Spinal cord (tissue), 10 donors: ENCODE measurements at regions not wholly inside any gene's neighbourhood (a gene's known extent, or its start where the extent isn't known, plus 50 kb on each side); places are given as distances from the start of the nearest gene placed in this dataset. TPM values are rescaled to one million over a fixed set of nuclear protein-coding genes. Genes with fewer than 3 reads are reported as not detected.

Experiments
- DNase-seq, 6 donors: peaks; one replicate each; pipeline versions ENCODE4 v3.0.0 to v3.0.0-alpha.2; 2013 to 2015; ENCODE audit warnings: low spot score in 6 of 6, low read depth in 4 of 6
- H3K27ac ChIP-seq: one replicate; pipeline ENCODE4 v1.5.1; 2013; ENCODE audit warnings: low read depth, low read length, control low read depth
- H3K27me3 ChIP-seq: one replicate; pipeline ENCODE4 v1.6.1; 2013; ENCODE audit warnings: low read length; ENCODE audit not compliant: control insufficient read depth, insufficient read depth
- H3K36me3 ChIP-seq: one replicate; pipeline ENCODE4 v1.6.1; 2013; ENCODE audit warnings: low read length; ENCODE audit not compliant: control insufficient read depth, insufficient read depth
- H3K4me1 ChIP-seq: one replicate; pipeline ENCODE4 v1.6.1; 2013; ENCODE audit warnings: low read length; ENCODE audit not compliant: control insufficient read depth, insufficient read depth
- H3K4me3 ChIP-seq: one replicate; pipeline ENCODE4 v1.5.1; 2013; ENCODE audit warnings: low read depth, low read length, control low read depth
- H3K9me3 ChIP-seq: one replicate; pipeline ENCODE4 v1.6.1; 2013; ENCODE audit warnings: low read length; ENCODE audit not compliant: control insufficient read depth, insufficient read depth
- WGBS: methylation state at CpG from one replicate; pipeline ENCODE4 v1.1.5; 2013; ENCODE audit warnings: missing lambda C conversion rate; ENCODE audit not compliant: insufficient coverage; 5-methylcytosine and 5-hydroxymethylcytosine counted together
- small RNA-seq: library from RNA; depleted of rRNA; stranded (forward); fragments of <200 nt; gene quantifications from one replicate; pipeline ENCODE3, GENCODE V24; 2014; ENCODE audit warnings: low replicate concordance
- donor health status: healthy.

GRCh38 chr4:184274286-184274951 lies 56.7 kb upstream of the ENPP6 start:
- Histone ChIP-seq H3K27ac (no peak overlapping the region), H3K4me3 (no peak overlapping the region)
- no peak for DNase-seq

DNA sequence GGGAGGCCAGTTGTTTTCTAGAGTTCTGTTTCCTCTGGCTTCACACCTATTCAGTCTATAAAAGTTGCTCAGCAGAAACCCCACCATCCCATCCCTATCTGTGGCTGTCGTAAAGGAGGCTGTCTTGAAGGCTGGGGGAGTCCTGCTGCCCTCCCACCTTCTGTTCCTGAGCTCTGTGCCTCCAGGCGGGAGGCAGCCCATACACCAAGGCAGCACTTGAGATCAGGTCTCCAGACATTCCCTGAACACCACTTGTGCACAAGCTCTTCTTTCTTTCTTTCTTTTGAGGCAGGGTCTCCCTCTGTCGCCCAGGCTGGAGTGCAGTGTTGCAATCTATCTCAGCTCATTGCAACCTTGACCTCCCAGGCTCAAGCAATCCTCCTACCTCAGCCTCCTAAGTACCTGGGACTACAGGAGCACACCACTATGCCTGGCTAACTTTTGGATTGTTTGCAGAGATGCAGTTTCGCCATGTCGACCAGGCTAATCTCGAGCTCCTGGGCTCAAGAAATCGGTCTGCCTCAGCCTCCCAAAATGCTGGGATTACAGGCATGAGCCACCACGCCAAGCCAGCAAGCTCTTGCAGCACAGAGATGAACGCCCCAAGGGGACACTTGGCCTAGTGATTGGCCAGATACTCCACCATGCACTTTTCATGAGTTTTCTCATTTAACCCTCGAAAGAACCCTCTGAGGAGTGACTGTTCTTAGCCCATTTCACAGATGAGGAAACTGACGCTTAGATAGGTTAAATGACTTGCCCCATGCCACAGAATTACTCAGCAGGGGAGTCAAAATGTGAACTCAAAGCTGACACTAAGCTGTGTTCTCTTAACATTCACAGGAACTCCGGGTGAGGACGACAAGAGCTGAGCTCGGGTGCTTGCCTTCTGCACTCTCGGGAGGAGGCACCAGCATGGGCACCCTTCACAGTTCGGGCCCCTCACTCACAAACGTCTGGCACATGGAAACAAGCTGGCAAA lies 55.8 kb upstream of the ENPP6 start:
- WGBS = 92% methylated on average over 15 of the region's 17 CpGs
- Histone ChIP-seq H3K27ac (no peak overlapping the region), H3K9me3 (peaks cover 2% of the 10 kb centered on the region)

More at GRCh38 chr4:184274286-184274951, 56.7 kb upstream of the ENPP6 start:
- WGBS = 73% methylated on average over 6 of the region's 6 CpGs
- H3K36me3 ChIP-seq = no peaks in the 10 kb centered on the region
- H3K9me3 ChIP-seq = peaks cover 2% of the 10 kb centered on the region
- peaks cover 5% of the 10 kb centered on the region for H3K4me1 ChIP-seq
- no peaks in the 10 kb centered on the region for H3K27me3 ChIP-seq

GRCh38 chr4:184270808-184271413 lies 53.2 kb upstream of the ENPP6 start:
- H3K9me3 ChIP-seq = no peaks in the 10 kb centered on the region
- H3K27ac ChIP-seq = no peak overlapping the region
- H3K27me3 ChIP-seq = no peaks in the 10 kb centered on the region
- no peak for DNase-seq
- H3K4me3 ChIP-seq = no peak overlapping the region
- no peaks in the 10 kb centered on the region for H3K36me3 ChIP-seq
- WGBS = 100% methylated on average over 3 of the region's 5 CpGs
- peaks cover 5% of the 10 kb centered on the region for H3K4me1 ChIP-seq

More for the DNA sequence above, 55.8 kb upstream of the ENPP6 start:
- no peak for DNase-seq
- H3K27me3 ChIP-seq = no peaks in the 10 kb centered on the region
- no peak overlapping the region for H3K4me3 ChIP-seq
- peaks cover 5% of the 10 kb centered on the region for H3K4me1 ChIP-seq
- no peaks in the 10 kb centered on the region for H3K36me3 ChIP-seq

DNA sequence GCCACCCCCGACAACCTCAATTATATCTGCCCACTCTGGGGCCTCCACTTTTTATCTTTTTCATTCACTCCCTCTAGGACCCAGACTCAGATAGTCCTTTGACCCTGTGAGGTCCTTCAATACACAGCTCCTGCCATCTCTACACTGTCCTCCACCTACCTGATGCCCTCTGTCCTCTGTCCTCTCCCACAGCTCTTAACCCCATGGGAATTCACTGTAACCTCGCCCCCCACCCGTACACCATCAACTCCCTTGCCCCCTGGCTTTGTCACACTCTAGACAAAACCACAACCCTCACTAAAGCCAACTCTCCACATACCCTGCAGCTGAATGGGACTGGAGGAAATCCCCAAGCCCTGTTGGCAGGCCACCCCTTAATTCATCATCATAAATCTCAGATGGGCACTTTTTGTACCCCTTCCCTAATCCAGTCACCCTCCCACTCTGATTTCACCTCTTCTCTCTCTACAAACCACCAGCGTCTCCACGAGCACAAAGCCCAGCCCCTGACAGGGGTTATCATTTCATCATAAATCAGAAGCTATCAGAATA lies 52.3 kb upstream of the ENPP6 start:
- H3K27ac ChIP-seq = no peak overlapping the region
- no peak for DNase-seq
- no peaks in the 10 kb centered on the region for H3K27me3 ChIP-seq
- peaks cover 5% of the 10 kb centered on the region for H3K4me1 ChIP-seq
- no peak overlapping the region for H3K4me3 ChIP-seq
- H3K9me3 ChIP-seq = no peaks in the 10 kb centered on the region
- 78% methylated on average over 5 of the region's 5 CpGs for WGBS
- no peaks in the 10 kb centered on the region for H3K36me3 ChIP-seq

DNA sequence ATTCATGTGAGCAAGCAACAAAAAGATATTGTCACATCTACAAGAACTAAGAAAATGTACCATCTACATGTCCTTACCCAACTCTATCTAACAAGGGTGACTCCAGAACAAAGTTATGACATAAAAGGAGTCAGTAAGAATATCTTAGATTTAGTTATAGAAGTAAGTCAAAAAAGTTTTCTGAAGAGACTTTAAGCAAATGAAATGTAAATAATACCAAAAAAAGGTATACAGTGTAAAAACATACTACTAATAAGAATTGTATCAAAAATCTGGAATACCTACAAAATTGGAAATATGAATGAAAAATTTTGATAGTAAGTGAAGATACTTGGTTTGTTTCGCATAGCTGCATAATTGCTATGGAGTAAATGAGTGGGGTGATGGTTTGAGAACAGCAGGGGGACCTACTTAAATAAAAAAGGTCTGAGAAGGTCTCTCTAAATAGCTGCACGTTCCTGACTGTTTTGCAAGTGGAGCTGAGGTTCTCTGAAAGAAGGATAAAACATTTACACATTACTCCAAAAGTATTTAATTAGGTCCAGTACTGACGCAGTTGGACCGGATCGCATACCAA lies 51.0 kb upstream of the ENPP6 start:
- H3K27ac ChIP-seq = no peak overlapping the region
- H3K36me3 ChIP-seq = no peaks in the 10 kb centered on the region
- no peak for DNase-seq
- 70% methylated on average over 1 of the region's 5 CpGs for WGBS
- H3K4me1 ChIP-seq = no peaks in the 10 kb centered on the region
- no peak overlapping the region for H3K4me3 ChIP-seq
- no peaks in the 10 kb centered on the region for H3K27me3 ChIP-seq
- no peaks in the 10 kb centered on the region for H3K9me3 ChIP-seq

DNA sequence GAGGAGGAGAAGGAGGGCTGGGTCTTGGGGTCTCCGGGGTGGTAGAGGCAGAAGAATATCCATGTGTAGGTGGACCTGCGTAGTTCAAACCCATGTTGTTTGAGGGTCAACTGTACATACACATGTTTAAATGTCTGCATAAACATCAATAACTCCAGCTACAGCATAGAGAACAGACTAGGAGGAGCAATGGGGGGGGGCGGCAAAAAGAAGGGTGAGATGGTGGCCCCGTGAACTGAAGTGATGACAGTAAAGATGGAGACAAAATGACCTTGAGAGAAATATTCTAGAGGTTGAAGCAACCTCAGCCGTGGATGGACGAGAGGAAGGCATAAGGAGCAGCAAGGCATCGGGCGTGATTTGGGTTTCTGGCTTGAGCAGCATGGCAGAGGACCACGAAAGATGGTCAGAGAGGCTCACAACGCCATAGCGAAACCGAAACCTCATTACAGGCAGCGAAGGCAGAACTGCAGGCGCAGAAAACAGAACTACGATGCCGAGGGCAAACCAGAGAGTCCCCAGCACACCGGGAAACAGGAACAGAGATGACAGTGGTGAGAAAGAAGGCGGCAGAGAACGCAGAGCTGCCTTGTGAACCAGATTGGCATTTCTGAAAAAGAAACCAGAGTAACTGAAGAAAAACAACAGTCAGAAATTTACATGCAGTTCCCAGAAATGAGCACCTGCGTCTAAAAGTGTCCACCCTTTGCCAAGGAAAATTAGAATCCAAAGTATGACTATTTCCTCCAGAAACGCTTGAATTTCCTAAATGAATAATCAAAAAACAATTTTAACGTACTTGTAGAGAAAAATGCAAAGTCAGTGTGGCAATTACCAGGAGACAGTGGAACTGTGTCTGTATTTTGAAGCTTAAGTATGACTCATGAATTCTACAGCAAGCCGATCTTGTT lies 50.3 kb upstream of the ENPP6 start:
- WGBS = 89% methylated on average over 17 of the region's 23 CpGs
- no peak for DNase-seq
- no peaks in the 10 kb centered on the region for H3K36me3 ChIP-seq

More for the DNA sequence above, 50.3 kb upstream of the ENPP6 start:
- Histone ChIP-seq H3K4me3 (no peak overlapping the region), H3K27me3 (no peaks in the 10 kb centered on the region), H3K9me3 (no peaks in the 10 kb centered on the region), H3K27ac (no peak overlapping the region), H3K4me1 (no peaks in the 10 kb centered on the region)

Small RNA genes in the stretch of these regions (small RNA-seq; reads per million reads assigned to genes)
- not detected for gene RN7SL28P
